VCaP (cell line): ENCODE measurements at regions not wholly inside any gene's neighbourhood (a gene's known extent, or its start where the extent isn't known, plus 50 kb on each side); places are given as distances from the start of the nearest gene placed in this dataset.
A peak's percentile ranks its signal among the peaks of the same experiment; 100 is the strongest.

Source experiments
- H3K27ac ChIP-seq: fragments of 450-650 bp; 2 replicates; pipeline ENCODE4 v1.5.1; 2017
- CTCF ChIP-seq: fragments of 450-650 bp; conservative IDR thresholded peaks from 2 replicates; pipeline ENCODE4 v1.5.1; 2017; ENCODE audit warnings: mild to moderate bottlenecking, moderate library complexity

- peak; percentile 69 for TF ChIP-seq CTCF
These were observed 76.2 kb downstream of the CHRNA1 start for GRCh38 chr2:174688079-174688478.

GRCh38 chr2:174686430-174686829, 77.8 kb downstream of the CHRNA1 start:
- H3K27ac ChIP-seq = no peak overlapping the region
- TF ChIP-seq CTCF = no peak

More at GRCh38 chr2:174688079-174688478, 76.2 kb downstream of the CHRNA1 start:
- H3K27ac ChIP-seq = no peak overlapping the region

- H3K27ac ChIP-seq = no peak overlapping the region
- no peak for TF ChIP-seq CTCF
These were observed 80.9 kb downstream of the CHRNA1 start for GRCh38 chr2:174683392-174683759.

GRCh38 chr2:174682578-174683391, 81.5 kb downstream of the CHRNA1 start:
- H3K27ac ChIP-seq = peak overlapping the region; percentile 15; the same call in 1 of the 2 replicates

GRCh38 chr2:174682007-174682577, 82.2 kb downstream of the CHRNA1 start:
- no peak for TF ChIP-seq CTCF
- peak overlapping the region; percentile 15; the same call in 1 of the 2 replicates for H3K27ac ChIP-seq

More at GRCh38 chr2:174682578-174683391, 81.5 kb downstream of the CHRNA1 start:
- TF ChIP-seq CTCF = no peak

GRCh38 chr2:174681099-174682006, 82.9 kb downstream of the CHRNA1 start:
- no peak for TF ChIP-seq CTCF
- no peak overlapping the region for H3K27ac ChIP-seq

- H3K27ac ChIP-seq = no peak overlapping the region
- no peak for TF ChIP-seq CTCF
These were observed 82.6 kb upstream of the WIPF1 start for GRCh38 chr2:174680221-174680620.
